ENCODE measurements at regions not wholly inside any gene's neighbourhood (a gene's known extent, or its start where the extent isn't known, plus 50 kb on each side); places are given as distances from the start of the nearest gene placed in this dataset.

GRCh38 chr7:70949862-70950261 lies 182.1 kb upstream of the GALNT17 start:
- Histone ChIP-seq H2BK120ac (replicated peaks; ENCODE audit: low read depth, low read length) (no peak overlapping the region), H2BK20ac (ENCODE audit: low read length) (no peak overlapping the region), H2AK5ac (ENCODE audit: low read depth, low read length) (no peak overlapping the region), H4K8ac (ENCODE audit: extremely low read depth, insufficient read depth, low read length) (no peak overlapping the region), H3K14ac (ENCODE audit: insufficient read length) (no peak overlapping the region), H3K56ac (replicated peaks; ENCODE audit: insufficient read length, low read depth, low read length) (no peak overlapping the region), H3K9ac (replicated peaks in 1 of 4; ENCODE audit: extremely low read depth in 1 of 4, low read depth in 3 of 4, low read length in 3 of 4) (no peak overlapping the region), H3K23ac (ENCODE audit: insufficient read length) (no peak overlapping the region), H4K20me1 (replicated peaks in 1 of 2; ENCODE audit: control insufficient read depth in 1 of 2, insufficient read depth in 2 of 2, low read length in 2 of 2) (no peaks in the 10 kb centered on the region), H4K91ac (replicated peaks; ENCODE audit: insufficient read length, low read length) (no peak overlapping the region), H3K4me1 (replicated peaks in 1 of 4; ENCODE audit: control insufficient read depth in 3 of 4, insufficient read depth in 4 of 4, low read length in 3 of 4) (peaks cover 0 to 6% (median 3%) of the 10 kb centered on the region in 4 experiments; a peak in 4 of 7 replicates), H3K27me3 (replicated peaks in 1 of 4; ENCODE audit: control insufficient read depth in 3 of 4, extremely low read depth in 1 of 4, insufficient read depth in 3 of 4, low read length in 3 of 4) (no peaks in the 10 kb centered on the region), H3K79me1 (ENCODE audit: low read depth, low read length) (no peaks in the 10 kb centered on the region), H4K5ac (ENCODE audit: insufficient read length, low read depth, low read length) (no peak overlapping the region), H3K4me3 (ENCODE audit: extremely low read depth in 1 of 4, insufficient read depth in 2 of 4, low read depth in 3 of 4, low read length in 4 of 4) (no peak overlapping the region), H3K18ac (ENCODE audit: extremely low read depth, low read length) (no peak overlapping the region), H3K23me2 (ENCODE audit: low read depth, low read length) (no peaks in the 10 kb centered on the region), H3K27ac (ENCODE audit: low read depth, low read length) (no peak overlapping the region), H2BK12ac (ENCODE audit: low read depth, low read length) (no peak overlapping the region), H2BK5ac (ENCODE audit: low read depth, low read length) (no peak overlapping the region), H3K79me2 (ENCODE audit: control insufficient read depth in 1 of 2, insufficient read depth in 2 of 2, low read length in 2 of 2) (no peaks in the 10 kb centered on the region), H2AFZ (ENCODE audit: low read length) (no peak overlapping the region), H3K4me2 (ENCODE audit: insufficient read depth in 1 of 2, low read depth in 2 of 2, low read length in 2 of 2) (no peak overlapping the region), H3K9me3 (ENCODE audit: insufficient read depth in 2 of 2, low read depth in 1 of 2, low read length in 1 of 2) (peaks cover 0 to 17% of the 10 kb centered on the region in 2 experiments; a peak in 2 of 4 replicates), H3K36me3 (ENCODE audit: control insufficient read depth in 2 of 4, insufficient read depth in 4 of 4, low read length in 3 of 4) (no peaks in the 10 kb centered on the region), H2BK15ac (ENCODE audit: low read length) (no peak overlapping the region), H3K4ac (replicated peaks; ENCODE audit: insufficient read length, low read depth, low read length) (no peak overlapping the region)
- FAIRE-seq (no peak), DNase-seq (ENCODE audit: low read depth in 1 of 2, low spot score in 2 of 2) (no peak)
- TF ChIP-seq RNF2 (IDR thresholded peaks at IDR 0.05; ENCODE audit: borderline replicate concordance, low read depth, low read length, missing control alignments, poor library complexity, severe bottlenecking) = no peak
- 0 out of 2 replicates have a peak, but pooled peaks have one; percentile 62 for TF ChIP-seq KDM1A (IDR thresholded peaks at IDR 0.05; ENCODE audit: borderline replicate concordance, low read length)
- POLR2A ChIA-PET (ENCODE audit: partially characterized antibody) = no interaction called here
- CTCF ChIA-PET (ENCODE audit: partially characterized antibody) = no interaction called here

Data from H1 (cell line).